ENCODE measurements at regions not wholly inside any gene's neighbourhood (a gene's known extent, or its start where the extent isn't known, plus 50 kb on each side); places are given as distances from the start of the nearest gene placed in this dataset.
A peak's percentile ranks its signal among the peaks of the same experiment; 100 is the strongest.

GRCh38 chr11:128058580-128059208, 528.7 kb downstream of the ETS1 start:
- POLR2A ChIA-PET = no interaction called here
- Mint-ChIP-seq H3K4me3 (no peak overlapping the region), H3K27me3 (no peaks in the 10 kb centered on the region), H3K36me3 (ENCODE audit: low read depth) (no peaks in the 10 kb centered on the region), H3K27ac (no peak overlapping the region), H3K4me1 (peaks cover 23% of the 10 kb centered on the region), H3K9me3 (ENCODE audit: low read depth) (peaks cover 4% of the 10 kb centered on the region)
- CTCF ChIA-PET = interaction anchor here (0.5 to 1.9 kb wide), 5 partner anchors 10 to 810 kb away, joined by 3 to 5 read pairs (median 5); no protein-coding TSS in a partner anchor
- ATAC-seq (peak; percentile 73), DNase-seq (no peak)
- intact Hi-C loops (cut with DNase I, micrococcal nuclease) = loop anchor here in 1 of 2 experiments (5.0 kb wide), 1 partner anchor 1214 kb away; no protein-coding TSS in a partner anchor

GRCh38 chr11:128057786-128058395, 529.5 kb downstream of the ETS1 start:
- no peaks in the 10 kb centered on the region for H3K9me3 Mint-ChIP-seq (ENCODE audit: low read depth)
- no peak overlapping the region for H3K27ac Mint-ChIP-seq
- ChIA-PET POLR2A (no interaction called here), CTCF (interaction anchor here (0.5 to 1.9 kb wide), 4 partner anchors 9 to 202 kb away, joined by 3 to 5 read pairs (median 4); no protein-coding TSS in a partner anchor)
- H3K36me3 Mint-ChIP-seq (ENCODE audit: low read depth) = peaks cover 3% of the 10 kb centered on the region
- no peak overlapping the region for H3K4me3 Mint-ChIP-seq
- no peaks in the 10 kb centered on the region for H3K27me3 Mint-ChIP-seq
- peaks cover 31% of the 10 kb centered on the region for H3K4me1 Mint-ChIP-seq
- DNase-seq (no peak), ATAC-seq (no peak)
- intact Hi-C loops (cut with DNase I, micrococcal nuclease) = loop anchor here in 1 of 2 experiments (5.0 kb wide), 1 partner anchor 1214 kb away; no protein-coding TSS in a partner anchor

- intact Hi-C loops (cut with DNase I, micrococcal nuclease) = loop anchor here (2.0 to 5.0 kb wide), 2 partner anchors 17 to 1217 kb away; no protein-coding TSS in a partner anchor
- Mint-ChIP-seq H3K27me3 (no peaks in the 10 kb centered on the region), H3K9me3 (ENCODE audit: low read depth) (no peaks in the 10 kb centered on the region), H3K36me3 (ENCODE audit: low read depth) (peaks cover 6% of the 10 kb centered on the region), H3K4me3 (no peak overlapping the region), H3K4me1 (peaks cover 47% of the 10 kb centered on the region), H3K27ac (peak overlapping the region; percentile 28)
- POLR2A ChIA-PET = no interaction called here
- DNase-seq = no peak
- CTCF ChIA-PET = no interaction called here
- ATAC-seq = no peak
Observed at GRCh38 chr11:128055576-128056217, 531.7 kb downstream of the ETS1 start.

GRCh38 chr11:128053981-128054931, 533.1 kb downstream of the ETS1 start:
- CTCF ChIA-PET = interaction anchor here (0.6 to 2.3 kb wide), 5 partner anchors 16 to 103 kb away, joined by 3 to 9 read pairs (median 3); no protein-coding TSS in a partner anchor
- Mint-ChIP-seq H3K4me1 (peaks cover 59% of the 10 kb centered on the region), H3K27me3 (no peaks in the 10 kb centered on the region), H3K9me3 (ENCODE audit: low read depth) (no peaks in the 10 kb centered on the region), H3K27ac (peak overlapping the region; percentile 91), H3K4me3 (peak overlapping the region; percentile 71), H3K36me3 (ENCODE audit: low read depth) (peaks cover 6% of the 10 kb centered on the region)
- POLR2A ChIA-PET = no interaction called here
- intact Hi-C loops (cut with DNase I, micrococcal nuclease) = loop anchor here (1.0 to 2.0 kb wide), 2 partner anchors 15 kb away; no protein-coding TSS in a partner anchor
- ATAC-seq = no peak
- DNase-seq = peak; percentile 33

- H3K36me3 Mint-ChIP-seq (ENCODE audit: low read depth) = peaks cover 6% of the 10 kb centered on the region
Observed at GRCh38 chr11:128052912-128053641, 534.3 kb downstream of the ETS1 start.

GRCh38 chr11:128048121-128048520, 539.2 kb downstream of the ETS1 start:
- no peak overlapping the region for H3K4me3 Mint-ChIP-seq
- intact Hi-C loops (cut with DNase I, micrococcal nuclease) = no loop called here
- H3K36me3 Mint-ChIP-seq (ENCODE audit: low read depth) = peaks cover 8% of the 10 kb centered on the region
- peaks cover 52% of the 10 kb centered on the region for H3K4me1 Mint-ChIP-seq
- no peak overlapping the region for H3K27ac Mint-ChIP-seq
- ChIA-PET POLR2A (no interaction called here), CTCF (interaction anchor here (1.5 to 2.4 kb wide), 2 partner anchors 9 to 11 kb away, joined by 5 to 10 read pairs; no protein-coding TSS in a partner anchor)
- ATAC-seq (no peak), DNase-seq (no peak)
- H3K9me3 Mint-ChIP-seq (ENCODE audit: low read depth) = peaks cover 8% of the 10 kb centered on the region
- H3K27me3 Mint-ChIP-seq = no peaks in the 10 kb centered on the region

More at GRCh38 chr11:128052912-128053641, 534.3 kb downstream of the ETS1 start:
- no peaks in the 10 kb centered on the region for H3K27me3 Mint-ChIP-seq
- H3K4me3 Mint-ChIP-seq = peak overlapping the region; percentile 25
- CTCF ChIA-PET = interaction anchor here (0.6 to 2.3 kb wide), 6 partner anchors 14 to 1761 kb away, joined by 3 to 9 read pairs (median 4); no protein-coding TSS in a partner anchor
- POLR2A ChIA-PET = no interaction called here
- no peaks in the 10 kb centered on the region for H3K9me3 Mint-ChIP-seq (ENCODE audit: low read depth)
- DNase-seq (no peak), ATAC-seq (peak; percentile 63)
- H3K4me1 Mint-ChIP-seq = peaks cover 65% of the 10 kb centered on the region
- H3K27ac Mint-ChIP-seq = peak overlapping the region; percentile 87
- intact Hi-C loops (cut with DNase I, micrococcal nuclease) = no loop called here

- POLR2A ChIA-PET = no interaction called here
- peaks cover 8% of the 10 kb centered on the region for H3K9me3 Mint-ChIP-seq (ENCODE audit: low read depth)
- CTCF ChIA-PET = interaction anchor here (0.7 to 2.1 kb wide), 7 partner anchors 11 to 240 kb away, joined by 3 to 6 read pairs (median 4); no protein-coding TSS in a partner anchor
- H3K36me3 Mint-ChIP-seq (ENCODE audit: low read depth) = peaks cover 8% of the 10 kb centered on the region
- no peak overlapping the region for H3K27ac Mint-ChIP-seq
- DNase-seq = no peak
- H3K4me1 Mint-ChIP-seq = peaks cover 49% of the 10 kb centered on the region
- intact Hi-C loops (cut with DNase I, micrococcal nuclease) = no loop called here
- H3K27me3 Mint-ChIP-seq = no peaks in the 10 kb centered on the region
- ATAC-seq = no peak
- H3K4me3 Mint-ChIP-seq = no peak overlapping the region
Observed at GRCh38 chr11:128047026-128047425, 540.3 kb downstream of the ETS1 start.

GRCh38 chr11:128046213-128046612, 541.1 kb downstream of the ETS1 start:
- no peak for DNase-seq
- H3K4me3 Mint-ChIP-seq = no peak overlapping the region
- H3K9me3 Mint-ChIP-seq (ENCODE audit: low read depth) = peaks cover 8% of the 10 kb centered on the region
- no peak overlapping the region for H3K27ac Mint-ChIP-seq
- H3K4me1 Mint-ChIP-seq = peaks cover 47% of the 10 kb centered on the region
- H3K27me3 Mint-ChIP-seq = no peaks in the 10 kb centered on the region
- intact Hi-C loops (cut with DNase I, micrococcal nuclease) = no loop called here
- no peak for ATAC-seq
- CTCF ChIA-PET = interaction anchor here (1.0 to 2.1 kb wide), 5 partner anchors 11 to 241 kb away, joined by 3 to 5 read pairs (median 5); no protein-coding TSS in a partner anchor
- H3K36me3 Mint-ChIP-seq (ENCODE audit: low read depth) = peaks cover 6% of the 10 kb centered on the region
- POLR2A ChIA-PET = no interaction called here

- ATAC-seq = peak; percentile 51
Observed at GRCh38 chr11:128045094-128045725, 542.1 kb downstream of the ETS1 start.

GRCh38 chr11:128042290-128042751, 545.0 kb downstream of the ETS1 start:
- Mint-ChIP-seq H3K4me3 (no peak overlapping the region), H3K36me3 (ENCODE audit: low read depth) (peaks cover 6% of the 10 kb centered on the region), H3K27ac (peak overlapping the region; percentile 27), H3K9me3 (ENCODE audit: low read depth) (peaks cover 8% of the 10 kb centered on the region), H3K27me3 (no peaks in the 10 kb centered on the region), H3K4me1 (peaks cover 51% of the 10 kb centered on the region)
- ATAC-seq (no peak), DNase-seq (no peak)
- intact Hi-C loops (cut with DNase I, micrococcal nuclease) = no loop called here
- ChIA-PET POLR2A (no interaction called here), CTCF (interaction anchor here (0.7 to 1.8 kb wide), 3 partner anchors 10 to 238 kb away, joined by 3 read pairs; no protein-coding TSS in a partner anchor)

More at GRCh38 chr11:128045094-128045725, 542.1 kb downstream of the ETS1 start:
- Mint-ChIP-seq H3K27ac (no peak overlapping the region), H3K27me3 (no peaks in the 10 kb centered on the region), H3K4me3 (no peak overlapping the region), H3K4me1 (peaks cover 46% of the 10 kb centered on the region), H3K36me3 (ENCODE audit: low read depth) (peaks cover 6% of the 10 kb centered on the region), H3K9me3 (ENCODE audit: low read depth) (peaks cover 8% of the 10 kb centered on the region)
- intact Hi-C loops (cut with DNase I, micrococcal nuclease) = no loop called here
- ChIA-PET CTCF (interaction anchor here (0.6 to 1.8 kb wide), 3 partner anchors 13 to 41 kb away, joined by 3 to 5 read pairs (median 5); no protein-coding TSS in a partner anchor), POLR2A (no interaction called here)
- DNase-seq = no peak
